ENCODE measurements at regions not wholly inside any gene's neighbourhood (a gene's known extent, or its start where the extent isn't known, plus 50 kb on each side); places are given as distances from the start of the nearest gene placed in this dataset.

GRCh38 chr12:93033948-93034347 is 104.9 kb upstream of the EEA1 start:
- intact Hi-C loops (cut with DNase I, micrococcal nuclease) = no loop called here
- ATAC-seq (no peak), DNase-seq (no peak)

DNA sequence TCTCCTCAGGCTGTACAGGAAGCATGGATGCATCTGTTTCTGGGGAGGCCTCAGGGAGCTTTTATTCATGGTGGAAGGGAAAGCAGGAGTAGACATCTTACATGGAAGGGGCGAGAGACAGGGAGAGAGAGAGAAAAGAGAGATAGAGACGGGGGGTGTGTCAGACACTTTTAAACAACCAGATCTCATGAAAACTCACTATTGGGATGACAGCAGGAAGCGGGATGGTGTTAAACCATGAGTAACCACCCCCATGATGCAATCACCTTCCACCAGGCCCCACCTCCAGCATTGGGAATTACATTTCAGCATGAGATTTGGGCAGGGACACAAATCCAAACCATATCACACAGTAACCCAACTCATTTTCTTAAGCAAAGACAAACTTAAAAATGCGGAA is 110.0 kb upstream of the EEA1 start:
- DNase-seq (no peak), ATAC-seq (no peak)
- intact Hi-C loops (cut with DNase I, micrococcal nuclease) = no loop called here

DNA sequence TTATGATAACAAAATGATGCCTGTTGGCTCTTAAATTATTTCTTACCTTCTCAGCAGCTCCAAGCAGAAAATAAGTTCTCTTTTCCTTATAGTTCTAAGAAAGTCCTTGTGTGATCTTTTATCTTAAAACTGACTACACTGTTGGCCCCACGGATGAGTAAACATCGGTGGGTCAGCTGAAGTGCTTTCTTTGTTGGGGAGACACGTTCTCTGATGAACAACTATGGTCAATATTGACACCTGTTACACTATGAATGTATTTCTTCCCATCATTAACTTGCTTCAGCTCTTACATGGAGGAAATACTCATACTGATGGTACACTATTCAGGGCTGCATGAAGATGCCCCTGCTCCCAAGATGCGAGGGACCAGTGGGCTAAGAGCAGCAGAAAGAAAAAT is 110.8 kb upstream of the EEA1 start:
- no peak for DNase-seq
- intact Hi-C loops (cut with DNase I, micrococcal nuclease) = no loop called here
- no peak for ATAC-seq

GRCh38 chr12:93040367-93040766 is 111.3 kb upstream of the EEA1 start:
- DNase-seq (no peak), ATAC-seq (no peak)
- intact Hi-C loops (cut with DNase I, micrococcal nuclease) = no loop called here

GRCh38 chr12:93041416-93041815 is 112.3 kb upstream of the EEA1 start:
- no peak for ATAC-seq
- no peak for DNase-seq
- intact Hi-C loops (cut with DNase I, micrococcal nuclease) = no loop called here

DNA sequence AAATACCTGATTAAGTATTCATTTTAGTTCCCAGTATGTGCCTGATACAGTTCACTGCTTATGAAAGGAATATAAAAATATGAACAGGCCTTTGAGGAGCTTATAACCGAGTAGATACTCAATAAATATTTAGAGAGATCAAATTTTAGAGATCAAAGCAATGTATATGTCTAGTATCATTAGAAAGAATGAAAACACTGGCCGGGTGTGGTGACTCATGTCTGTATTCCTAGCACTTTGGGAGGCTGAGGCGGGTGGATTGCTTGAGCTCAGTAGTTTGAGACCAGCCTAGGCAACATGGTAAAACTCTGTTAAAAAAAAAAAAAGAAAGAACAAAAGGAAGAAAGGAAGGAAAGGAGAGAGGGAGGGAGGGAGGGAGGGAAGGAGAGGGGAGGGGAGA is 113.2 kb upstream of the EEA1 start:
- ATAC-seq (peak; percentile 41), DNase-seq (no peak)
- intact Hi-C loops (cut with DNase I, micrococcal nuclease) = no loop called here

GRCh38 chr12:93042684-93043083 is 113.6 kb upstream of the EEA1 start:
- DNase-seq (peak; percentile 73 to 76), ATAC-seq (peak; percentile 99)
- intact Hi-C loops (cut with DNase I, micrococcal nuclease) = no loop called here

- intact Hi-C loops (cut with DNase I, micrococcal nuclease) = no loop called here
- ATAC-seq (peak; percentile 25), DNase-seq (no peak)
These were observed 114.2 kb upstream of the EEA1 start for GRCh38 chr12:93043192-93043876.

DNA sequence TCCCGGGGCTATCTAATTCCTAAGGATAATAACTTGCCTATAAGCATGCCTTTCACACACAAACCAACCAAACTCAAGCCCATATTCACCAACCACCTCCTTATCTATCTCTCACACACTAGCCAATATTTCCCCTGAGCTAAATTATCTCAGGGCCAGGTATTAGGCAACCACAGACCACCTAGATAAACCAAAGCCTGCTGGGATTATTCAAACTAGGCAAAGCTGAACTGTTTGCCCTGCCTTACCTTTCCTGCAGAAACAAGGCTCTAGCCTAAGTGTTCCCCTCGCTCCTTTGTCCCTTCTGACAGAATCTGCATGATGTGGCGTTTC is 114.7 kb upstream of the EEA1 start:
- ATAC-seq (no peak), DNase-seq (no peak)
- intact Hi-C loops (cut with DNase I, micrococcal nuclease) = no loop called here

- ATAC-seq = no peak
- intact Hi-C loops (cut with DNase I, micrococcal nuclease) = no loop called here
- no peak for DNase-seq
These were observed 118.0 kb upstream of the EEA1 start for GRCh38 chr12:93047118-93047517.

GRCh38 chr12:93048656-93049055 is 119.6 kb upstream of the EEA1 start:
- DNase-seq = no peak
- intact Hi-C loops (cut with DNase I, micrococcal nuclease) = no loop called here
- ATAC-seq = no peak

DNA sequence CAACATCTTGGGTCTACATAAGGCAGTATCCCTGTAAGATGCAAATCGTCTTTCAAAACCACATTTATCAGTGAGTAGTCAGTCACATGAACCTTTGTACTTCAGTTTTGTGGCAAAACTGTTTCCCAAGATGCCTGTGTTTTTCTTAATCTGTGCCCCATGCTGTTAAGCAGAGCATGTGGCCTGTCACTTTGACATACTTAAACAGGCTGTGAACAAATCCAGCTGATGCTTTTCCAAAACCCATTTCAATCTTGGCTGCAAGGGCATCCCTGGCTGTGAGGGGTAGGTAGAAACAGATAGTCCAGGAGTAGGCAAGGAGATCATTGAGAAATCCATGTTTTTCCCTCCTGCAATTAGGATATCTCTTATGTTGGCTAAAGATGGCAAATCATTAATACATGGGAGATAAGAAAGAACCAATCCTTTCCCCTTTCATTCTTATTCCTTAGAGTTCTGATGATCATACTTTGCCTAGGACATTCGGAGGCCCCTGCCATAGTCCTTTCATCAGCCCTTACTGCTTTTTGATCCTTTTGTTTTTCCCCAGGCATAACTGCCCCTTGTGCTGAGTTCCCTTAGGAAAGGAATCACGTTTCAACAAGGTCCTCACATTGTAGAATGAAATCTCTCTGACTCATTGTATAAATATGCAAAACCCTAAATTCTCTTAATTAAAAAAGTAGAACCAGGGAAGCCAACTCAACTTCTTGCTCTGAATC is 121.1 kb upstream of the EEA1 start:
- intact Hi-C loops (cut with DNase I, micrococcal nuclease) = no loop called here
- no peak for ATAC-seq
- no peak for DNase-seq

- no peak for ATAC-seq
- DNase-seq = no peak
- intact Hi-C loops (cut with DNase I, micrococcal nuclease) = no loop called here
These were observed 121.6 kb upstream of the EEA1 start for GRCh38 chr12:93050748-93051081.

- ATAC-seq (no peak), DNase-seq (no peak)
- intact Hi-C loops (cut with DNase I, micrococcal nuclease) = no loop called here
These were observed 124.9 kb upstream of the EEA1 start for GRCh38 chr12:93054021-93054420.

GRCh38 chr12:93055221-93055620 is 126.1 kb upstream of the EEA1 start:
- ATAC-seq = no peak
- intact Hi-C loops (cut with DNase I, micrococcal nuclease) = no loop called here
- no peak for DNase-seq

- intact Hi-C loops (cut with DNase I, micrococcal nuclease) = no loop called here
- ATAC-seq (no peak), DNase-seq (no peak)
These were observed 128.0 kb upstream of the EEA1 start for GRCh38 chr12:93056971-93057535.

- intact Hi-C loops (cut with DNase I, micrococcal nuclease) = no loop called here
- ATAC-seq (no peak), DNase-seq (no peak)
These were observed 129.2 kb upstream of the EEA1 start for GRCh38 chr12:93058280-93058679.

DNA sequence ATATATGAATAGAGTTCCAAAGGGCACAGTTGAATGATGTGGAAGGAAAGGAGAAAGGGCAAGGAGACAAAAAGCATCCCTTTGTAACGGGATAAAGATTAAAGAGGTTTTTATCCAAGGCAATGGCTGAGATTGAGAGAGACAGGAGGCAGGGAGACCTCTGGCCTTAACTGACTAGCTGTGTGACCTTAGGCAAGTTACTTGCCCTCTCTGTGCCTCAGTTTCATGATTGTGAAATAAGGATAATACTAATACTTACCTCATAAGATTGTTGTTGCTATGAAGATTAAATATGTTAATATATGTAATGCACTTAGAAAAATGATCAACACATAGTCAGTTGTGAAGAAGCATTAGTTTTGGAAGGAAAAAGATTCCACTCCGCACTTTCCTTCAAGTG is 130.2 kb upstream of the EEA1 start:
- DNase-seq (no peak), ATAC-seq (no peak)
- intact Hi-C loops (cut with DNase I, micrococcal nuclease) = no loop called here

DNA sequence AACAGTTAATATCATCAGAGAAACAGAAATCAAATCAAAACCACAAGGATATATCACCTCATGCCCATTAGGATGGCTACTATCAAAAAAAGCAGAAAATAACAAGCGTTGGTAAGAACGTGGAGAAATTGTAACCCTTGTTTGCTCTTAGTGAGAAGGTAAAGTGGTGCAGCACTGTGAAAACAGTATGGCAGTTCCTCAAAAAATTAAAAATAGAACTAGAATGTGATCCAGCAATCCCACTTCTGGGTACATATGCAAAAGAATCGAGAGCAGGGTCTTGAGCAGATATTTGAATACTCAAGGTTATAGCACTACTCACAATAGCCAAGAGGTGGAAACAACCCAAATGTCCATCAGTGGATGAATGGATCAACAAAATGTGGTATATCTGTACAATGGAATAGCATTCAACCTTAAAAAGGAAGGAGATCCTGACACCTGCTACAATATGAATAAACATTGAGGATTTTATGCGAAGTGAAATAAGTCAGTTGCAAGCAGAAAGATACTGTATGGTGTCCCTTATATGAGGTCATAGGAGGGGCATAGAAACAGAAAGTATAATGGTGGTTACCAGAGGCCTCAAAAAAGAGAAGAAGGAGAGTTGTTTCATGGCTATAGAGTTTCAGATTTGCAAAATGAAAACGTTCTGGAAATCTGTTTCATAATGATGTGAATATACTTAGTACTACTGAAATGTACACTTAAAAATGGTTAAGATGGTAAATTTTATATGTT is 131.0 kb upstream of the EEA1 start:
- DNase-seq (no peak), ATAC-seq (no peak)
- intact Hi-C loops (cut with DNase I, micrococcal nuclease) = no loop called here
